Activated CD4-positive, alpha-beta T cell treated with anti-CD3 and anti-CD28 coated beads, Interleukin-2, amount 10 ng/mL, durations not matched to agents 7 days and 5 days (primary cell): ENCODE measurements at regions not wholly inside any gene's neighbourhood (a gene's known extent, or its start where the extent isn't known, plus 50 kb on each side); places are given as distances from the start of the nearest gene placed in this dataset.
"Not testable (repeated sequence)": the region's sequence is repeated elsewhere in the genome, so short reads cannot be mapped to it uniquely, and the experiment has no call there.

ENCODE experiments used
- CTCF ChIA-PET: fragments of 350-600 bp; sonication (Branson Sonifier 250); formaldehyde crosslinking; loops from one replicate; lab custom pipeline; 2021; ENCODE audit warnings: antibody characterized with exemption; lab: Charles Lee
- POLR2A ChIA-PET: fragments of 350-600 bp; sonication (Branson Sonifier 250); formaldehyde crosslinking; loops from one replicate; lab custom pipeline; 2021; ENCODE audit warnings: antibody characterized with exemption; lab: Charles Lee
- DNase-seq: peaks from one replicate; pipeline ENCODE4 v3.0.0-alpha.2; 2020
- H3K27ac Mint-ChIP-seq: one replicate; pipeline ENCODE4 v1.8.0; 2021; ENCODE audit warnings: mild to moderate bottlenecking, moderate library complexity, mixed read lengths
- H3K27me3 Mint-ChIP-seq: one replicate; pipeline ENCODE4 v1.8.0; 2021; ENCODE audit warnings: mixed read lengths
- H3K36me3 Mint-ChIP-seq: one replicate; pipeline ENCODE4 v1.8.0; 2021; ENCODE audit warnings: low read depth, mixed read lengths
- H3K4me1 Mint-ChIP-seq: one replicate; pipeline ENCODE4 v1.8.0; 2021; ENCODE audit warnings: mixed read lengths
- H3K4me3 Mint-ChIP-seq: one replicate; pipeline ENCODE4 v1.8.0; 2021; ENCODE audit warnings: mild to moderate bottlenecking, moderate library complexity, mixed read lengths
- H3K9me3 Mint-ChIP-seq: one replicate; pipeline ENCODE4 v1.8.0; 2021; ENCODE audit warnings: mixed read lengths

DNA sequence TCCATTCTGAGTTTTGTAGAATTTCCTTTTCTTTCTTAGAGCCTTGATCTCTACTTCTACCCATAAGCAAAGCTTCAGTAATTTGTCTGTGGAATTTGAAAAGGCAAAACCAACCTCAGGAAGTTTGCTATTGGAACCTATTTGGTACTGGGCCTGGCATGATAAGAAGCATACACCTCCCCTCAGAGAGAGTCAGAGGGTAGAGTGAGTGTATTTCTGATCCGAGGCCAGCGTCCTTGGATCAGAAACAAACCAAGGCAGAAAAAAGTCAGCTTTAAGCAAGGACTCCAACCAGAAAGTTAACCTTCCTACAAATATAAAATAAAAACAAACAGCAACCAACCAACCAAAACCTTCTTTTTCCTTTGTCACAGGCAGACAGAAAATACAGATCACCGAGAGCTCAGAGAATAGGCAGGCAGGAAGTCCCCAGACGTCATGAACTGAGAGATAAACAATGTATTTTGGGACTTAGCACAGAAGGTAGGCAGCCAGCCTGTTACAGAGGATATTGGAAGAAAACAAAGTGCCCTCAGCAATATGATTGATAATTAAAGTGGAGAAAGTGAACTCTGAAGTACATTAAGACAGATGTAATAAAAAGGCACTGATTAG lies 141.5 kb downstream of the NEDD1 start:
- H3K9me3 Mint-ChIP-seq, result no peaks in the 10 kb centered on the region
- no peak for DNase-seq
- ChIA-PET CTCF (no interaction called here), POLR2A (no interaction called here)
- peaks cover 2% of the 10 kb centered on the region for H3K27me3 Mint-ChIP-seq
- no peak overlapping the region for H3K27ac Mint-ChIP-seq
- H3K36me3 Mint-ChIP-seq, result no peaks in the 10 kb centered on the region
- H3K4me1 Mint-ChIP-seq, result no peaks in the 10 kb centered on the region
- no peak overlapping the region for H3K4me3 Mint-ChIP-seq

DNA sequence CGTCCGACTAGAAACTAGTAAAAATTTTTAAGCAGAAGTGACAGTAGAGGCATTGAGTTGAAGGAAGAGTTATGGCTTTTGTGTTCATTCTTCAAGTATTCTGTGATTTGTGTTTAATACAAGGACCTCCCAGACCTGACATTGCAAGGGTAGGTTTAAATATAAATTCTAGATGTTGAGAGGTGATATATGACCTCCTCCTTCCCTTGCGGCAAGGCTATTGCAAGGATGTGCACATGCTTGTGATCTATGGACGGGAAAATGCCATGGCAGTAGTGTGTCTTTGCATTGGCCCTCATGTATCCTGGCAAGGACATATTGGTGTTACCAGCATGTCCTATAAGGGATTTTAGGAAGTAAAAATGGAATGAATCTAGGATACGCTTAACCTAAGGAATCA lies 143.5 kb downstream of the NEDD1 start:
- H3K9me3 Mint-ChIP-seq, result no peaks in the 10 kb centered on the region
- H3K27me3 Mint-ChIP-seq, result peaks cover 3% of the 10 kb centered on the region
- H3K4me3 Mint-ChIP-seq, result no peak overlapping the region
- ChIA-PET CTCF (no interaction called here), POLR2A (no interaction called here)
- H3K4me1 Mint-ChIP-seq, result no peaks in the 10 kb centered on the region
- DNase-seq, result no peak
- no peaks in the 10 kb centered on the region for H3K36me3 Mint-ChIP-seq
- no peak overlapping the region for H3K27ac Mint-ChIP-seq

DNA sequence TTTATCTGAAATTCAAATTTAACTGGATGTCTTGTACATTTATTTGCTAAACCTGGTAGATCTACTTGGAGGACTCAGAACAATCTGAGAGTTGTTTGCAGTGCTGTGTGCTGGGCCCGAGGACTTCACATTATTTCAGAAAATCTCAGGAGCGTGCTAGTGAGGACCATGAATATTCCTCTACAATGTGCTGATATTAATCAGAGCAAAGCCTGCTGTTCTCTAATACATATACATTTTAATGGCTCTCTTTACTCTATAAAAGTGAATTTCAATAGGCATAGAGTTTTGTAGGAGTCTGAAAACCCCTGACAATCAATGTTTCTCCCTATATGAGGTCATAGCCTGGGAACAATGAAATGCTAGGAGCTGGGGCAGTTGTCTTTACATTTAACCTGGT lies 144.3 kb downstream of the NEDD1 start:
- Mint-ChIP-seq H3K4me3 (no peak overlapping the region), H3K27ac (no peak overlapping the region), H3K36me3 (no peaks in the 10 kb centered on the region), H3K9me3 (no peaks in the 10 kb centered on the region), H3K27me3 (peaks cover 3% of the 10 kb centered on the region), H3K4me1 (no peaks in the 10 kb centered on the region)
- POLR2A ChIA-PET, result no interaction called here
- no peak for DNase-seq
- CTCF ChIA-PET, result no interaction called here

- H3K27ac Mint-ChIP-seq, result no peak overlapping the region
- no peak for DNase-seq
- POLR2A ChIA-PET, result no interaction called here
- H3K9me3 Mint-ChIP-seq, result no peaks in the 10 kb centered on the region
- CTCF ChIA-PET, result no interaction called here
- no peak overlapping the region for H3K4me3 Mint-ChIP-seq
- peaks cover 7% of the 10 kb centered on the region for H3K27me3 Mint-ChIP-seq
- no peaks in the 10 kb centered on the region for H3K36me3 Mint-ChIP-seq
- no peaks in the 10 kb centered on the region for H3K4me1 Mint-ChIP-seq
Observed at GRCh38 chr12:97061171-97061570, 154.1 kb downstream of the NEDD1 start.

DNA sequence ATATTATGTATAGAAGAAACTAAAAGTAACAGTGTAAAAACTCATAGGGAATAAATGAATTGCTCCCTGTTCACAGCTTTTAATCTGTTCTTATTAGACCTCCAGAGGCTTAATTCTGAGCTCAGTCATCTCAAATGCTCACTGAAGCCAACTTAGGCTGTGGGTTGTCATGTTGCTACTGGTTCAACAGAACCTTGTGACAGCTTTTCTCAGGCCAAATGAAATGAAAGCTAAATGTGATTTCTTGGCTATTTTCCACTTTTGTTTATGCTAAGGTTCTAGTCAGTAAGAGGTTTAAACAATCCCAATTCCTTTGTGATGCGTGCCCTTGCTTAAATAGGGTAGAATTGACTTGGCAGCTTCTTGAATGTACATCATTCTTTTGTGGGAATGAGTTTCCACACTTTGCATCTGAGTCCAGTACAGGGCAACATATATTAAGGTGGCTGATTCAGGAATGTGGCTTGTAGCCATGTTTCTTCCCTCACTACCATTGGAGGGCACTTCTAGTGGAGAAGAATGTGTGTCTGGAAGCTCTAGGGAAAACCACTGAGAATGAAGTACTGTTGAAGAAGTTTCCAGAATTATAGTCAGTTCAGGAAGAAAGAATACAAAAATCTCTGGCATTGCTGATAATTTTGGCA lies 156.4 kb downstream of the NEDD1 start:
- H3K27me3 Mint-ChIP-seq, result peaks cover 7% of the 10 kb centered on the region
- DNase-seq, result no peak
- ChIA-PET CTCF (no interaction called here), POLR2A (no interaction called here)
- no peaks in the 10 kb centered on the region for H3K36me3 Mint-ChIP-seq
- no peaks in the 10 kb centered on the region for H3K9me3 Mint-ChIP-seq
- H3K27ac Mint-ChIP-seq, result no peak overlapping the region
- no peak overlapping the region for H3K4me3 Mint-ChIP-seq
- no peaks in the 10 kb centered on the region for H3K4me1 Mint-ChIP-seq

DNA sequence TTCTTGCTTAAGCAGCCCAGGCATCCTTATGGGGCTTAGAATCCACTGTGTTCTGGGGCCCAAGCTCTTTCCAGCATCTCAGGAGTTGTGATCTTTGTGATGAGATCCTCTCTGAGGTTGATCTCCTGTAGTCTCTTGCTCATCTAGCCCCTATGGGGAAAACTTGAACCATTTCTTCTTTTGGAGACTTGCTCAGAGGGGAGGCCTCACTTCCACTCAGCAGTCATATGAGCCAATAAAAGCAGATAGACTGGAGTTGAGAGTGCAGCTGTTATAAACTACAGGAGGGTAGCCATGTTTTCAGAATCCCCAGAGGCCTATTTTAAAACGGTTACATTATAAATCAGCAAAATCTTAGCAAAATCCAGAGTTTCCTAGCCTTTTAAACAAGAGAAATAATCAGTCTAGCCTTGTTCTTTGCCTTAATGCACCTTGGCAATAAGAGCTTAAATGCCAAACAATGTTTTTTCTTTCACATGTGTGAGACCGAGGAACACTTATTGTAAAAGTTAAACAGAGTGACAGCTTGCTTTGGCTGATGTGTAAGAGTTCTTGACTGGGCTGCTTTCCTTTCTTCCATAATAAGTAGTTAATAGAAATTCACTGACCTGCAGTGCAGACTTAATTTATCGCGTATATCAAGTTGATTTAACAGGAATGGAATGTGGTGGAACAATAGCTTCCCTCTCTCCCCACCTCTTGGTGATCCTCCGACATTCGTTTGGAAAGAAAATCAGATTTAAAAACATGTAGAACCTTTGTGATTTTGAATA lies 168.3 kb downstream of the NEDD1 start:
- no peaks in the 10 kb centered on the region for H3K4me1 Mint-ChIP-seq
- no peaks in the 10 kb centered on the region for H3K27me3 Mint-ChIP-seq
- no peaks in the 10 kb centered on the region for H3K36me3 Mint-ChIP-seq
- no peak overlapping the region for H3K4me3 Mint-ChIP-seq
- DNase-seq, result no peak
- CTCF ChIA-PET, result no interaction called here
- POLR2A ChIA-PET, result no interaction called here
- no peaks in the 10 kb centered on the region for H3K9me3 Mint-ChIP-seq
- no peak overlapping the region for H3K27ac Mint-ChIP-seq

DNA sequence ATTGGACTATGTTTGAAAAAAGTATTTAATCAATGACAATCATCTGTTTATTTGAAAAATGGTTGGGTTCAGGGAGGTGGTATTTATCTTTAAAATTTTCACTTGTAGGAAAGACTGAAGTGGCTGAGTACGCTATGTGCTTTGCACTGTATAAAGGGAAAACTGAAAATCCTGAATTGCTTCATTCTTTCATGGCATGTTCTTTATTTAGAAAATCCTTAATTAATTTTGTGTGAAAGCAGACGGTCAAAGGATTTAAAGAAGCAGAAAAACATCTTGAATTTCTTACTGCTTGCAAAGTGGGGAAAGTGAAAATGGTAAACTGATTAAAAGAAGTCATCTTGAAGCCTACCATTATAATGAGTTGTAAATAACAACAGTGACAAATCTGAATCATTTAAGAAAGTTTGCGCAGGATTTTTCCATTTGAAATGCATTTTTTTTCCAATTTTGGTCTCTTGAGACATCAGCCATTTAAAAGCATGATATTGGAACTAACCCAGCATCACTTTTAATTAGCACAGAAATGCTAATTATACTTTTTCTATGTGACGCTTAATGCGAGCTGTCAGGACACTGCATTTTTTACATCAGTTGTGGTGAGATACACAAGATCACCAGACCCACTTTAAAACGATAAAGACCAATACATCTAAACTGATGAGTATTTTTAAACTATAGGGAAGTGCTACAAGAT lies 169.0 kb downstream of the NEDD1 start:
- Mint-ChIP-seq H3K4me1 (no peaks in the 10 kb centered on the region), H3K27ac (no peak overlapping the region), H3K9me3 (no peaks in the 10 kb centered on the region), H3K27me3 (peaks cover 2% of the 10 kb centered on the region), H3K4me3 (no peak overlapping the region), H3K36me3 (no peaks in the 10 kb centered on the region)
- ChIA-PET CTCF (no interaction called here), POLR2A (no interaction called here)
- DNase-seq, result no peak

DNA sequence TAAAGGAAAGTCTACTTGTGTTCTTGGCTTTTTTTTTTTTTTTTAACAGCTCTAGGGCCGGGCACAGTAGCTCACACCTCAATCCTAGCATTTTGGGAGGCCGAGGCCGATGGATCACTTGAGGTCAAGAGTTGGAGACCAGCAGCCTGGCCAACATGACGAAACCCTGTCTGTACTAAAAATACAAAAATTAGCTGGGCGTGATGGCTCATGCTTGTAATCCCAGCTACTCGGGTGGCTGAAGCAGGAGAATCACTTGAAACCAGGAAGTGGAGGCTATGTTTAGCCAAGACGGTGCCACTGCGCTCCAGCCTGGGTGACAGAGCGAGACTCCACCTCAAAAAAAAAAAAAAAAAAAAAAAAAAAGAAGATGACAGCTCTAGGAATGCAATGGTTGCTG lies 169.9 kb downstream of the NEDD1 start:
- H3K4me1 Mint-ChIP-seq, DNase-seq, H3K9me3 Mint-ChIP-seq, H3K4me3 Mint-ChIP-seq, H3K27ac Mint-ChIP-seq, CTCF ChIA-PET, H3K36me3 Mint-ChIP-seq, H3K27me3 Mint-ChIP-seq, POLR2A ChIA-PET: not testable (repeated sequence)

DNA sequence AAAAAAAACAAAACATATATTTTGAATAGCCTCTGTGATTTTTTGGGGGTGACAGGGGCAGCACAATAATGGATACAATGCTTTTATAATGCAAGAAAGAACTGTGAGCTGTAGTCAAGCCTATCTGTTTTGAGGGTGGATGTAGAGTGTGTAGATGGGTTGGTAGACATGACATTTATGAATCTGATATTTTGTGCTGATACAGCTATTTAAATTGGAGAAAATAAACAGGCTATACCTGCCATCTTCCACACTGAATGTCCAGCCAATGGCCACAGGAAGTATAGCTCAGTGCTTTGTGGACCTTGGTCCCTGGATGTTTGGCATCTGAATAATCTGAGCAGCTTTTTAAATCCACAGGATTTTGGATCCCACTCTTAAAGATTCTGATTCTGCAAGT lies 175.0 kb downstream of the NEDD1 start:
- no peaks in the 10 kb centered on the region for H3K36me3 Mint-ChIP-seq
- no peak for DNase-seq
- no peaks in the 10 kb centered on the region for H3K9me3 Mint-ChIP-seq
- peaks cover 2% of the 10 kb centered on the region for H3K27me3 Mint-ChIP-seq
- ChIA-PET CTCF (interaction anchor here (0.6 to 0.7 kb wide), 3 partner anchors 50 to 379 kb away, joined by 3 to 4 read pairs (median 4); no protein-coding TSS in a partner anchor), POLR2A (no interaction called here)
- no peak overlapping the region for H3K27ac Mint-ChIP-seq
- H3K4me1 Mint-ChIP-seq, result no peaks in the 10 kb centered on the region
- H3K4me3 Mint-ChIP-seq, result no peak overlapping the region

GRCh38 chr12:97093187-97093683 lies 186.2 kb downstream of the NEDD1 start:
- H3K4me3 Mint-ChIP-seq, result no peak overlapping the region
- POLR2A ChIA-PET, result no interaction called here
- CTCF ChIA-PET, result no interaction called here
- DNase-seq, result no peak
- no peaks in the 10 kb centered on the region for H3K4me1 Mint-ChIP-seq
- H3K9me3 Mint-ChIP-seq, result no peaks in the 10 kb centered on the region
- peaks cover 3% of the 10 kb centered on the region for H3K27me3 Mint-ChIP-seq
- H3K27ac Mint-ChIP-seq, result no peak overlapping the region
- H3K36me3 Mint-ChIP-seq, result no peaks in the 10 kb centered on the region

- peaks cover 3% of the 10 kb centered on the region for H3K27me3 Mint-ChIP-seq
- peaks cover 6% of the 10 kb centered on the region for H3K9me3 Mint-ChIP-seq
- POLR2A ChIA-PET, result no interaction called here
Observed at GRCh38 chr12:97097734-97098133, 190.7 kb downstream of the NEDD1 start.

DNA sequence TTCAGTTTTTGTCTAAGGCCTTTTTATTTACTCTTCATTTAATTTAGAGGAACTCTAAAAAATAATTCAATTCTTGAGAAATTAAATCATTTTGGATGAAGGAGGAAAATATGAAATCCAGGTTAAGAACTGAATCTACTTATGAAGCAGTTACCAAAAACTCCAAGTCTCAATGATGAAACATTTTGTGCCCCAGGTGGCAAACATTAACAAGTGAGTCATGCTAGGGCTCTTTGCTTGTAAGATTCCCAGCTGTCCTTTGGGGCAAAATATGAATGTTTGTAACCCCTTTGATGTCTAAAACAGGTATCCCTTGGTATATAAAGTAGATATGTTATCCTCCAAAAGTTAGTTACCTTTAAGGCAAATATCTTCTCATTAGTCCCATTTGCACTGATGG lies 202.4 kb downstream of the NEDD1 start:
- no peak for DNase-seq
- Mint-ChIP-seq H3K4me1 (peaks cover 9% of the 10 kb centered on the region), H3K4me3 (no peak overlapping the region), H3K27me3 (peaks cover 11% of the 10 kb centered on the region), H3K36me3 (no peaks in the 10 kb centered on the region), H3K27ac (no peak overlapping the region), H3K9me3 (peaks cover 2% of the 10 kb centered on the region)
- POLR2A ChIA-PET, result no interaction called here
- CTCF ChIA-PET, result no interaction called here

More at GRCh38 chr12:97097734-97098133, 190.7 kb downstream of the NEDD1 start:
- no peak overlapping the region for H3K4me3 Mint-ChIP-seq
- H3K36me3 Mint-ChIP-seq, result no peaks in the 10 kb centered on the region
- H3K27ac Mint-ChIP-seq, result no peak overlapping the region
- DNase-seq, result no peak
- CTCF ChIA-PET, result interaction anchor here (0.9 kb wide), 1 partner anchor 10 kb away, joined by 3 read pairs; no protein-coding TSS in a partner anchor
- no peaks in the 10 kb centered on the region for H3K4me1 Mint-ChIP-seq

- ChIA-PET CTCF (no interaction called here), POLR2A (no interaction called here)
- Mint-ChIP-seq H3K27me3 (peaks cover 2% of the 10 kb centered on the region), H3K4me3 (no peak overlapping the region), H3K27ac (no peak overlapping the region), H3K36me3 (no peaks in the 10 kb centered on the region), H3K9me3 (peaks cover 2% of the 10 kb centered on the region), H3K4me1 (no peaks in the 10 kb centered on the region)
- no peak for DNase-seq
Observed at GRCh38 chr12:97112136-97112535, 205.1 kb downstream of the NEDD1 start.
